Neural cell (in vitro differentiated cells): ENCODE measurements at regions not wholly inside any gene's neighbourhood (a gene's known extent, or its start where the extent isn't known, plus 50 kb on each side); places are given as distances from the start of the nearest gene placed in this dataset.

Source experiments
- H2AFZ ChIP-seq: fragments of 200-600, 300-800 bp; sonication (generic), shearing (Covaris generic); 2 replicates; pipeline ENCODE4 v1.6.0; 2014; ENCODE audit warnings: low read depth, mild to moderate bottlenecking, antibody characterized with exemption, low read length, moderate library complexity
- H3F3A ChIP-seq: fragments of 200-600 bp; shearing (Covaris generic); 2 replicates; pipeline ENCODE4 v1.6.1; 2016; ENCODE audit warnings: mild to moderate bottlenecking, moderate library complexity, mixed read lengths, antibody characterized with exemption, low read length; ENCODE audit not compliant: insufficient read depth, poor library complexity, severe bottlenecking
- H3K27ac ChIP-seq: fragments of 200-600, 300-800 bp; sonication (generic), shearing (Covaris generic); 2 replicates; pipeline ENCODE4 v1.5.1; 2014; ENCODE audit warnings: mild to moderate bottlenecking, low read length, moderate library complexity
- H3K27me3 ChIP-seq: fragments of 300-800, 200-600 bp; sonication (generic), shearing (Covaris generic); 2 replicates; pipeline ENCODE4 v1.6.0; 2014; ENCODE audit warnings: mild to moderate bottlenecking, low read depth, low read length, moderate library complexity; ENCODE audit not compliant: insufficient read depth
- H3K36me3 ChIP-seq: fragments of 300-800, 200-600 bp; sonication (generic), shearing (Covaris generic); 2 replicates; pipeline ENCODE4 v1.5.1; 2014; ENCODE audit warnings: mild to moderate bottlenecking, antibody characterized with exemption, low read length, moderate library complexity; ENCODE audit not compliant: insufficient read depth
- H3K4me2 ChIP-seq: fragments of 300-800, 200-600 bp; sonication (generic), shearing (Covaris generic); 2 replicates; pipeline ENCODE4 v1.6.0; 2014; ENCODE audit warnings: mild to moderate bottlenecking, low read length
- H3K4me3 ChIP-seq: fragments of 300-800, 200-600 bp; sonication (generic), shearing (Covaris generic); 2 replicates; pipeline ENCODE4 v1.5.1; 2014; ENCODE audit warnings: mild to moderate bottlenecking, low read length, moderate library complexity
- H3K79me2 ChIP-seq: fragments of 200-600 bp; shearing (Covaris generic); replicated peaks from 2 replicates; pipeline ENCODE4 v1.6.0; 2014; ENCODE audit warnings: mild to moderate bottlenecking, low read length, moderate library complexity; ENCODE audit not compliant: insufficient read depth
- H3K9ac ChIP-seq: fragments of 300-800, 200-600 bp; sonication (generic), shearing (Covaris generic); 2 replicates; pipeline ENCODE4 v1.6.1; 2016; ENCODE audit warnings: mild to moderate bottlenecking, low read length, mixed read lengths
- H3K9me2 ChIP-seq: fragments of 200-600 bp; shearing (Covaris generic); 2 replicates; pipeline ENCODE4 v1.6.1; 2016; ENCODE audit warnings: mild to moderate bottlenecking, low read length, mixed read lengths; ENCODE audit not compliant: insufficient read depth
- H3K9me3 ChIP-seq: fragments of 200-600, 300-800 bp; sonication (generic), shearing (Covaris generic); 2 replicates; pipeline ENCODE4 v1.6.1; 2016; ENCODE audit warnings: mild to moderate bottlenecking, mixed run types, low read length, moderate library complexity, mixed read lengths
- H4K20me1 ChIP-seq: fragments of 200-600 bp; shearing (Covaris generic); 2 replicates; pipeline ENCODE4 v1.6.1; 2016; ENCODE audit warnings: mild to moderate bottlenecking, mixed run types; ENCODE audit not compliant: insufficient read depth
- CTCF ChIP-seq: fragments of 450-650 bp; IDR thresholded peaks from 2 replicates; pipeline ENCODE4 v1.5.1; 2014; ENCODE audit warnings: antibody characterized with exemption, mild to moderate bottlenecking, moderate library complexity; ENCODE audit not compliant: poor library complexity, severe bottlenecking
- EP300 ChIP-seq: fragments of 450-650 bp; conservative IDR thresholded peaks from 2 replicates; pipeline ENCODE4 v1.6.1; 2014; ENCODE audit warnings: antibody characterized with exemption, mild to moderate bottlenecking, moderate library complexity; ENCODE audit not compliant: poor library complexity, severe bottlenecking
- EZH2 ChIP-seq: fragments of 200-600, 300-800 bp; shearing (Covaris generic), sonication (generic); IDR thresholded peaks from 2 replicates; pipeline ENCODE4 v1.6.1; 2014; ENCODE audit warnings: antibody characterized with exemption, low read length, borderline replicate concordance, mild to moderate bottlenecking; ENCODE audit not compliant: insufficient read depth, poor library complexity, severe bottlenecking
- MXI1 ChIP-seq: fragments of 450-650 bp; conservative IDR thresholded peaks from 2 replicates; pipeline ENCODE4 v1.6.1; 2014; ENCODE audit warnings: antibody characterized with exemption, mild to moderate bottlenecking; ENCODE audit not compliant: poor library complexity, severe bottlenecking
- POLR2AphosphoS5 ChIP-seq: IDR thresholded peaks from 2 replicates; pipeline ENCODE4 v1.6.1; 2012
- RAD21 ChIP-seq: fragments of 450-650 bp; conservative IDR thresholded peaks from 2 replicates; pipeline ENCODE4 v1.6.1; 2014; ENCODE audit warnings: antibody characterized with exemption, mild to moderate bottlenecking, moderate library complexity
- REST ChIP-seq: IDR thresholded peaks from 2 replicates; pipeline ENCODE4 v1.6.1; 2012; ENCODE audit warnings: borderline replicate concordance
- SMC3 ChIP-seq: fragments of 450-650 bp; conservative IDR thresholded peaks from 2 replicates; pipeline ENCODE4 v1.6.1; 2014; ENCODE audit warnings: antibody characterized with exemption, mild to moderate bottlenecking, moderate library complexity; ENCODE audit not compliant: poor library complexity
- TAF1 ChIP-seq: IDR thresholded peaks from 2 replicates; pipeline ENCODE4 v1.6.1; 2012; ENCODE audit warnings: low read depth

- Histone ChIP-seq H3K9me2 (no peaks in the 10 kb centered on the region), H3K27ac (no peak overlapping the region), H2AFZ (no peak overlapping the region), H3K4me2 (no peak overlapping the region), H3K9me3 (no peaks in the 10 kb centered on the region), H3K4me3 (no peak overlapping the region), H3K36me3 (no peaks in the 10 kb centered on the region), H3K9ac (no peak overlapping the region), H3K79me2 (no peaks in the 10 kb centered on the region), H4K20me1 (no peaks in the 10 kb centered on the region), H3K27me3 (no peaks in the 10 kb centered on the region), H3F3A (no peaks in the 10 kb centered on the region)
- TF ChIP-seq TAF1 (no peak), EP300 (no peak), SMC3 (no peak), POLR2AphosphoS5 (no peak), REST (no peak), CTCF (no peak), EZH2 (no peak), MXI1 (no peak), RAD21 (no peak)
Measured at GRCh38 chr20:7038029-7038428, 270.5 kb downstream of the BMP2 start.

GRCh38 chr20:7057611-7058010, 290.1 kb downstream of the BMP2 start:
- no peak overlapping the region for H3K4me2 ChIP-seq
- no peaks in the 10 kb centered on the region for H3K79me2 ChIP-seq
- no peaks in the 10 kb centered on the region for H3K9me2 ChIP-seq
- no peak overlapping the region for H2AFZ ChIP-seq
- no peak for TF ChIP-seq MXI1
- TF ChIP-seq REST, result no peak
- no peak for TF ChIP-seq POLR2AphosphoS5
- TF ChIP-seq CTCF, result no peak
- TF ChIP-seq RAD21, result no peak
- no peak for TF ChIP-seq SMC3
- TF ChIP-seq TAF1, result no peak
- TF ChIP-seq EZH2, result no peak
- TF ChIP-seq EP300, result no peak
- H3K9ac ChIP-seq, result no peak overlapping the region
- H3K36me3 ChIP-seq, result no peaks in the 10 kb centered on the region
- no peaks in the 10 kb centered on the region for H4K20me1 ChIP-seq
- no peaks in the 10 kb centered on the region for H3F3A ChIP-seq
- H3K4me3 ChIP-seq, result no peak overlapping the region
- no peak overlapping the region for H3K27ac ChIP-seq
- H3K27me3 ChIP-seq, result no peaks in the 10 kb centered on the region
- H3K9me3 ChIP-seq, result no peaks in the 10 kb centered on the region
